ENCODE measurements at regions not wholly inside any gene's neighbourhood (a gene's known extent, or its start where the extent isn't known, plus 50 kb on each side); places are given as distances from the start of the nearest gene placed in this dataset.
A peak's percentile ranks its signal among the peaks of the same experiment; 100 is the strongest.

DNA sequence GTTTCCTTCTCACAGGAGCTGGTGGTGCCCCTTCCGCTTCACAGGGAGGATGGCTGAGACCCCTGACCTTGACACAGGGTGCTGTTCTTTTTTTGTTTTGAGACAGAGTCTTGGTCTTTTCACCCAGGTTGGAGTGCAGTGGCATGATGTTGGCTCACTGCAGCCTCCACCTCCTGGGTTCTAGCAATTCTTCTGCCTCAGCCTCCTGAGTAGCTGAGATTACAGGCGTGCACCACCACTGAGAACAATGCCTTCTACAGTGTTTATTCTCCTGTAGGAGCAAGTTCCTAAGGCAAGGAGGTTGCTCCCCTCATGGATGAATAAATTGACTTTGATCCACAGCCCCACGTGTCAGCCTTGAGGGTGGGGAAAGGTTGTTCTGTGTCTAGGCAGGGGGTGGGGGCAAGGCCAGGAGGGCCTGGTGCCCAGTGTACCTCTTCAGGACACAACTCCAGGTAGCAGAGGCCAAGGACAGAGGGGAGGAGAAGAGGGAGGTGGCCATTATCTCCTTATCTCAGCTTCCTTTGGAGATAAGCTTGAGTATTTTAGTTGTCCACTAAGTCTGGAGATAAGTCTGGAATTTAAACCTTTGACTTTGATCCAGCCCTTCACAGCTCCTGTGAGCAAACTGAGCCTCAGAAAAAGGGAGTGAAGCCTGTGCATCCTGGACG, 159.4 kb downstream of the SEC14L1 start:
- Histone ChIP-seq H3K4me1 (ENCODE audit: insufficient read depth, low read length) (peaks cover 18% of the 10 kb centered on the region), H3K9me3 (ENCODE audit: low read depth, low read length) (no peaks in the 10 kb centered on the region), H3K4me3 (ENCODE audit: insufficient read depth, low read length) (no peak overlapping the region), H4K20me1 (ENCODE audit: insufficient read depth, low read length) (no peaks in the 10 kb centered on the region), H2AFZ (ENCODE audit: low read length) (no peak overlapping the region), H3K27ac (ENCODE audit: low read depth, low read length) (no peak overlapping the region), H3K79me2 (ENCODE audit: insufficient read depth, low read length) (peaks cover 1% of the 10 kb centered on the region), H3K36me3 (ENCODE audit: insufficient read depth, low read length) (no peaks in the 10 kb centered on the region), H3K27me3 (ENCODE audit: insufficient read depth, low read length) (no peaks in the 10 kb centered on the region), H3K4me2 (ENCODE audit: insufficient read depth, low read length) (no peak overlapping the region)
- DNase-seq (ENCODE audit: insufficient read length, low spot score, missing footprints), result peak; percentile 80
- TF ChIP-seq, protein P1, sequence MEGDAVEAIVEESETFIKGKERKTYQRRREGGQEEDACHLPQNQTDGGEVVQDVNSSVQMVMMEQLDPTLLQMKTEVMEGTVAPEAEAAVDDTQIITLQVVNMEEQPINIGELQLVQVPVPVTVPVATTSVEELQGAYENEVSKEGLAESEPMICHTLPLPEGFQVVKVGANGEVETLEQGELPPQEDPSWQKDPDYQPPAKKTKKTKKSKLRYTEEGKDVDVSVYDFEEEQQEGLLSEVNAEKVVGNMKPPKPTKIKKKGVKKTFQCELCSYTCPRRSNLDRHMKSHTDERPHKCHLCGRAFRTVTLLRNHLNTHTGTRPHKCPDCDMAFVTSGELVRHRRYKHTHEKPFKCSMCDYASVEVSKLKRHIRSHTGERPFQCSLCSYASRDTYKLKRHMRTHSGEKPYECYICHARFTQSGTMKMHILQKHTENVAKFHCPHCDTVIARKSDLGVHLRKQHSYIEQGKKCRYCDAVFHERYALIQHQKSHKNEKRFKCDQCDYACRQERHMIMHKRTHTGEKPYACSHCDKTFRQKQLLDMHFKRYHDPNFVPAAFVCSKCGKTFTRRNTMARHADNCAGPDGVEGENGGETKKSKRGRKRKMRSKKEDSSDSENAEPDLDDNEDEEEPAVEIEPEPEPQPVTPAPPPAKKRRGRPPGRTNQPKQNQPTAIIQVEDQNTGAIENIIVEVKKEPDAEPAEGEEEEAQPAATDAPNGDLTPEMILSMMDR (IDR thresholded peaks at IDR 0.05; ENCODE audit: extremely low read depth, low read depth, low read length), result no peak

DNA sequence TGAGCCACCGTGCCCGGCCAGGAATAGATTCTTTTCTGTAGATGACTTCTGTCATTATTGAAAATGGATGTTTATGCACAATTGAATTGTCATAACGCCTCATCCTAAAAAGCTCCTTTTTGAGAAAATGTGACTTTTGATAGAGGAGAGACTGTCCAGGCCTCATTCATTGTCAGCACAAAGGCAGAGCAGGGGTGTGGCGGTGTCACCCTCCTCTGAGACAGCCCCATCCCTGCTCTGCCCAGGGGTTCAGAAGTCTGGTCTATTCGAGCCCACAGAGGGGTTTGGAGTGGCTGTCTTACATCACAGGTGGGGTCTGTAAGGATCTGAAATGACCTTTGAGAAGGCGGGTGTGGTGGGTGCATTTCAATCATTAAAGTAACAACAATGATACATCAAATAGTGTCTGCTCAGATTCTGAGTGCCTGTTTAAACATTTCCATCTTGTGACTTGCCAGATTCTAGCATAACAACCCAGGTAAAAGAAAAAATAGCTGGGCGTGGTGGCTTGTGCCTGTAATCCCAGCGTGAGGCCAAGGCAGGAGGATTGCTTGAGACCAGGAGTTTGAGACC, 161.0 kb downstream of the SEC14L1 start:
- TF ChIP-seq, protein P1 (IDR thresholded peaks at IDR 0.05; ENCODE audit: extremely low read depth, low read depth, low read length), result no peak
- Histone ChIP-seq H3K4me3 (ENCODE audit: insufficient read depth, low read length) (no peak overlapping the region), H3K36me3 (ENCODE audit: insufficient read depth, low read length) (no peaks in the 10 kb centered on the region), H2AFZ (ENCODE audit: low read length) (no peak overlapping the region), H3K9me3 (ENCODE audit: low read depth, low read length) (no peaks in the 10 kb centered on the region), H3K4me2 (ENCODE audit: insufficient read depth, low read length) (no peak overlapping the region), H3K27me3 (ENCODE audit: insufficient read depth, low read length) (no peaks in the 10 kb centered on the region), H3K27ac (ENCODE audit: low read depth, low read length) (no peak overlapping the region), H4K20me1 (ENCODE audit: insufficient read depth, low read length) (no peaks in the 10 kb centered on the region), H3K79me2 (ENCODE audit: insufficient read depth, low read length) (peaks cover 2% of the 10 kb centered on the region), H3K4me1 (ENCODE audit: insufficient read depth, low read length) (peaks cover 18% of the 10 kb centered on the region)
- peak; percentile 73 for DNase-seq (ENCODE audit: insufficient read length, low spot score, missing footprints)

DNA sequence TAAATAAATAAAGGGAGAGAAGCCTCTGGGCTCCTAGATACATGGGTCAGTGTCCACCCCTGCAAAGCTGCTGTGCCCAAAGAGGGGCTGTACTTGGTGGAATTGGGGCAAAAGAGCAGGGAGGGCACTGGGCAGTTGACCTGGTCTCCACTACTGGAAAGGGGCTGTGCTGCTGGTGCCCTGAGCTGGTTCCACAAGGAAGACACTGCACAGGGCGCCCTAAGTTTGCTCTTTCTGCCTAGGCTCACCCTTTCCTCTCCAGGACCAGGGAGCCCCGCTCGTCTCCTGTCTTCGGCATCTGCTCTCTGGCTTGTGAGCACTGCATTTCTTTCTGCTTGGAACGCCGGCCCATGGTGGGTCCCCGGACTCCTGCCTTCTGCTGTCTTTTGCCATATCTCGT, 161.9 kb downstream of the SEC14L1 start:
- H4K20me1 ChIP-seq (ENCODE audit: insufficient read depth, low read length), result no peaks in the 10 kb centered on the region
- no peaks in the 10 kb centered on the region for H3K36me3 ChIP-seq (ENCODE audit: insufficient read depth, low read length)
- no peak overlapping the region for H3K4me2 ChIP-seq (ENCODE audit: insufficient read depth, low read length)
- no peak overlapping the region for H3K4me3 ChIP-seq (ENCODE audit: insufficient read depth, low read length)
- no peaks in the 10 kb centered on the region for H3K9me3 ChIP-seq (ENCODE audit: low read depth, low read length)
- H3K27me3 ChIP-seq (ENCODE audit: insufficient read depth, low read length), result no peaks in the 10 kb centered on the region
- peaks cover 19% of the 10 kb centered on the region for H3K4me1 ChIP-seq (ENCODE audit: insufficient read depth, low read length)
- peak; percentile 82 for DNase-seq (ENCODE audit: insufficient read length, low spot score, missing footprints)
- H2AFZ ChIP-seq (ENCODE audit: low read length), result no peak overlapping the region
- TF ChIP-seq, protein P1 (IDR thresholded peaks at IDR 0.05; ENCODE audit: extremely low read depth, low read depth, low read length), result no peak
- no peak overlapping the region for H3K27ac ChIP-seq (ENCODE audit: low read depth, low read length)
- peaks cover 6% of the 10 kb centered on the region for H3K79me2 ChIP-seq (ENCODE audit: insufficient read depth, low read length)

DNA sequence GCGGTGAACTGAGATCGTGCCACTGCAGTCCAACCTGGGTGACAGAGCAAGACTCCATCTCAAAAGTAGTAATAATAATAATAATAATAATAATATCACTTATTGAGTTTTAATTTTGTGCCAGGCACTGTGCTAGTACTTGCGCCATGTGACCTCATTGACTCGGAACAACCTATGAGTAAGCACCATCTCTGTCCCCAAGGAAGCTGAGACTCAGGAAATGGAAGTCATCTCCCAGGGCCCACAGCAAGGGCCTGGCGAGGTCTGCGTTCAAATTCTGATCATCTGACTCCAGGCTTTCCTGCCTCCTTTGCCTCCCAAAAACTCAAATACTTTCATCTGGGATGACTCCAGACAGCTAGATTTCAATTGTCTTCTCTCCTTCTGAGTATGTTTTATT, 162.9 kb downstream of the SEC14L1 start:
- peak overlapping the region; percentile 15 for H3K4me2 ChIP-seq (ENCODE audit: insufficient read depth, low read length)
- H4K20me1 ChIP-seq (ENCODE audit: insufficient read depth, low read length), result no peaks in the 10 kb centered on the region
- H3K4me3 ChIP-seq (ENCODE audit: insufficient read depth, low read length), result no peak overlapping the region
- TF ChIP-seq, protein P1 (IDR thresholded peaks at IDR 0.05; ENCODE audit: extremely low read depth, low read depth, low read length), result no peak
- peaks cover 6% of the 10 kb centered on the region for H3K79me2 ChIP-seq (ENCODE audit: insufficient read depth, low read length)
- no peaks in the 10 kb centered on the region for H3K36me3 ChIP-seq (ENCODE audit: insufficient read depth, low read length)
- H3K27me3 ChIP-seq (ENCODE audit: insufficient read depth, low read length), result no peaks in the 10 kb centered on the region
- H3K27ac ChIP-seq (ENCODE audit: low read depth, low read length), result peak overlapping the region; percentile 81
- H2AFZ ChIP-seq (ENCODE audit: low read length), result no peak overlapping the region
- DNase-seq (ENCODE audit: insufficient read length, low spot score, missing footprints), result peak; percentile 88
- no peaks in the 10 kb centered on the region for H3K9me3 ChIP-seq (ENCODE audit: low read depth, low read length)
- peaks cover 27% of the 10 kb centered on the region for H3K4me1 ChIP-seq (ENCODE audit: insufficient read depth, low read length)
